HG02678 (cell line): ENCODE measurements at regions not wholly inside any gene's neighbourhood (a gene's known extent, or its start where the extent isn't known, plus 50 kb on each side); places are given as distances from the start of the nearest gene placed in this dataset.

Source experiments
- ATAC-seq: cut with Tn5 transposase; IDR thresholded peaks from one replicate; pipeline ENCODE4 v1.9.1; 2021; ENCODE audit warnings: mild to moderate bottlenecking, moderate library complexity; ENCODE audit not compliant: unreplicated experiment

DNA sequence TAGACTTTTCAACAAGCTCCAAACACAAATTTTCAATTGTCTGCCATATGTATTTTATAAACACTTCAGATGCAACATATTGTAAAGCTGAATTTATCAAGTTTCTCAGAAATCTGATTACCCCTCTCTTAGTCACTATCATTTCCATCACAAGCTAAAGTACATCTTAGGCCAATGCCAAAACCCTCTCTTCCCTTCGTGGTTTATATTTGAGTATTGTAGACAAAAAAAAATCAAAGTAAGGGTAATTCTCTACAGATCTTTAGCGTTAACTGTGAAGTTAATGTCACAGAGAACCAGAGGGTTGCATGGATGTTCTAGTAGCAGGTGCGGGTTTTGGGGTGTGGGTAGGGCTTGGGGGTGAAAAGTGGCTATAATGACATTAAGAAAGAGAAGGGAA is 387.7 kb upstream of the PTGER4 start:
- ATAC-seq: no peak

DNA sequence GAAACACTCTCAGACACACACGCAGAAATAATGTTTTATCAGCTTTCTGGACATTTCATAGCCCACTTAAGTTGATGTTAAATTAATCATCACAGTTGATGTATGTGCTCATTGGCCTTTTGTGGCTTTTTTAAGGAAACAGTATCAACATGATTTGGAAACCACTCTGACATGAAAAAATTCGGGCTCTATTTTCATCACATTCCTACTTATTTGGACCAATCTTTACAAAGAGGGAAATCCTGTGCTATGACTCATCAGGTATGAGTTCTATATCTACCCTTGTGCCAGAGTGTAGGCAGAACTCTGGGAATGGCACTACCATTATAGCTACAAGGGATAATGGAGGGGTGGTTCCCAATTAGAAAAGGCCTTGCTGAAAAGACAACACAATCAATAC is 388.4 kb upstream of the PTGER4 start:
- ATAC-seq: no peak

DNA sequence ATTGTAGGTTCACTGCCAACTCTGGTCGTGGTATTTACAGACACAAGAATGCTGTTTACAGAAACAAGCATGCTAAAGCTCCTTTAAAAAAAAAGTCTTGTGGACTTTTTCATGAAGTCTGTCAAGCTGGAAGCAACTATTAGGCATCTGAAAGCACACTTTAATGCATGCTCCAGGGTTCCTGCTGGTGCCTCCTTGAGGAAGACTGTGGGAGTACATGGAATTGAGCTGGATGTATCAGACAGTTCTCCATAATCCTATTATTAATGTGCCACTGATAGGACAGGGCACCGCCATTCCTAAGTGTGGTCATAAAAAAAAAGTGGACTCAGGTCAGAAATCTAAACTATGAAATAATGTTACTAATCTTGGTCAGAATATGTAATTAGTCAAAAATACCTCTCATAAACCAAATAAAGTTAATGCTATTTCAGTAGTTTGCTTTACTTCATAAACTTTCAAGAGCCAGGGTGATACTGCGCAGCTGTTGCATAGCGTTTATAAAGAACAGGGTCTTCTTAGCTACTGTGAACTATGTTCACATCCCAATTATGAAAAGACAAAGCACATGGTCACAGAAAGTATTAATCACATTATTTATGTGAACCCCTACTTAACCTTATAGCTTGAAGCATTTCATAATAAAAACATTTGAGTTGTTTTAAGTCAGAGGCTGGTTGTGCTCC is 390.8 kb upstream of the PTGER4 start:
- ATAC-seq: no peak

DNA sequence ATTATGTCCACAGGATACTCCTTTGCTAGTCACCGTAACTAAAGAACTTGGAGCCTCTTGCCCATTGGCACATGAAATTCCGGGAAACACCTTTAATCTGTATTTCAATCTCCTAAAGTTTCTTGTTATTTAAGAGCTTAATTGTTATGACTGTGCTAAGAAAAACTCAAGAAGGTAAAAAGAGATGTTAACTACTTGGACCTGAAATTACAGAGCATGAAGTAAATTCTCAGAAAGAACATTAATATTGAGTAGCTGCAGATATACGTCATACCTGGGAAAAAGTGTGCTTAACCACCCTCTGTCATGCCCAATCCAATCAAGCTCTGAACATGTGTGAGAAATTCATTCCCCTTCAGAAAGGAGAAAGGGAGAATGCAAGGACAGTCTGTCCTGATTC is 394.9 kb upstream of the PTGER4 start:
- no peak for ATAC-seq

DNA sequence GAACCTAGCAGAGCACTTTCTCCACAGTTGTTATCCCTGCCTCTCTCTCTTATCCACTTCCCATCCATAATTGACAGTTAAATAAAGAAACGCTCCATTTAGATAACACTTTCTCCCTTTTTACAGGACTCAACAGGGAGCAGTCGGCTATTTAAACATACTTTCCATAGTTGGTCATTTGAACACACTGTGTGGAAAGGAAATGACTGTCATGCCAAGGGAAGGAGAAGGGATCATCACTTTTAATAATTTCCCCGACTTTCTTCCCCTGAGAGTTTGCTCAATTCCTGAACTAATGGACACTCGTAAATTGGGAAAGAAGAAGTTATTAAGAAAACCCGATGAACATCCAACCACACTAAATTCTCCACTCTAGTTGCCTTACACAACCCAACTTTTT is 400.8 kb upstream of the PTGER4 start:
- ATAC-seq: no peak

DNA sequence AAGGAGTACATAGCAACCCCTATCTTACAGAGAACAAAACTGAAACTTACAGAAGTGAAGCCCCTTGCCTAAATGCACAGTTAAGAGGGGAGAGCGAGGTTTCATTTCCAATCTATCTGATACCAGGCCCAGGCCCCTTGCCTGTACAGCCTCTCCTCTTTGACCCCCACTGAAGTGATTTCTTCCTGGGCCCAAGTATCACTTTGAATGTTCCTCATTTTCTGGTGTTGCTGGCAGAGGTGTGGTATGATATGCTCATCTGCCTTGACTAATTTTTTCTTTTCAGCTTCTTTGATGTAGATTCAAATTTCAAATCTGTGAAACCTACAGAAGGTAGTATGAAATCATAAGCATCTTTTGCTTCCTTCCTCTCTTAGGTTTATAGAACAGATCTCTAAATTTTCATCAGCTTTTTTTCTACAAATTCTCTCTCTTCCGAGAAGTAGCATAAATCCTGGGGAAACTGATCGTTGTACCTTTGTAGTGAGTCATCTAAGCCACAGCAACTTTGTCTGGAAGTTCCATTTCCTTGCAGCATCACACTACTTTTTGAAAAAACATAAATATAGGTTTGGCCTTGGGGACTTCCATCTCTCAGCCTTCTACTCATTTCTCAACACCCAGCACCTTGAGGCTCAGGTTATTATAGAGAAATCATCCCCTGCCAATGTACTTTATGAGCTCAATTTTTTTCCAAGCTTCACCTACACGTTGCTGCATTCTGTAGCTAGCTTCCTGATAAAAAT is 402.4 kb upstream of the PTGER4 start:
- peak; percentile 72 for ATAC-seq

DNA sequence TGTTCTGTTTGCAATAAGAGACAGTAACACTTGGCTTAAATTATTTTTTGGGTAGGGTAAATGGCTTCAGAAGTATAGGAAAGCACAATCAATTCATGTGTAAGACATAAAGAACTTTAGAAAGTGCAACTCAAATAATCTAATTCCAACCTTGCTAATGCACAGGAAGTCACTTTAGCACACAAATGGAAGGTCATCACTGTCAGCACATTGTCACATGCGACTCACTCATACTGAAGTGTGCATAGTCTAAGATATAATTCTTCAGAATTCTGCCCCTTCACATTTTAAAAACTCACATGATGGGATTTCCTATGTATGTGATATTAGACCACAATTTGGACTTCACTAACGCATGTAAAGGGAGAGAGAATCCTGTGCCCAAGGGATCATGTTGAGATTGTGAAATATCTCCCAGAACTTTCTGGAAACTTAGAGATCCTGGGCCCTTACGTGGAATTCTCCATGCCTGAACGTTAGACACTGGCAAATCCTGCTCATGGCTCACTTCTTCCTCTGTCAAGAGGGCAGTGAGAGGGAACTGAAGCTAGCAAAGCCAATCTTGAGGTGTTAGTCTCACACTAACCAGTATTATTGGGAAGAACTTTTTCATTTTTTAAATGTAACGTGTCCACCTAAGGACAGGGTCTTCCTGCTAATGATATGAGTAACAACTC is 403.2 kb upstream of the PTGER4 start:
- ATAC-seq: no peak

DNA sequence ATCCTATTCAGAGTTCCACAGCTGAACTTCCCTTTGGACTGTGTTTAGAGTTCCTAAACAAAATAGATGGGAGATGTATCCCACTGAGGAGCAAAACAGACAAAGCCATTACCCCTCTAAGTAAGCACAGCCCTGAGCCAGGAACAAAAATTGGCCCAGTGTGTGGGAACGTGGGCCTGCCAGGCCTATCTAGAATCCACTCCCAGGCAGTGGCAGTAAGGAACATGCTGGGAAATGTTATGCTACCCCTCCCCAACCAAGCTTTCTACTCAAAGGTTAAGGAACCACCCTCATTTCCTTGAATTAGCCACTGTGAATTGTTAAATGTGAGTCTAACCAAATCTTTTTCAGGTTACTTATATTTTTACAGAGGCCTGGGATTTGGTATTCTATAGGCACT is 405.1 kb upstream of the PTGER4 start:
- ATAC-seq: no peak

DNA sequence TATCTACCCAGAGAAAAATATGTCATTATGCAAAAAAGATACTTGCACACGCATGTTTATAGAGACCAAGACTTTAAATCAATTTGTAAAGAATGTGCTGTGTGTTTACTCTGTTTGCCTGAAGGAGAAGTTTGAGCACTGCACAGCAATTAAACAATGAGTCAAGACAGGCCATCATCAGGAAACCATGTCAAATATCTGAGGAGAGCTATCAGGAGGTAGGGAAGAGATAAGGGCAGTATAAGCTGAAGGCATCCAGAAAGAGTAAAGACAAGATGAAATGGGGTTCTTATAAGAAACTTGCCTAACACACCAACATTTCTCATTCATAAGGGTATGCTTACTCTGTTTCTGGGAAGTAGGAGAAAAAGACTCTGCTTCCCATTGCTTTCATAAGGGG is 405.8 kb upstream of the PTGER4 start:
- no peak for ATAC-seq

DNA sequence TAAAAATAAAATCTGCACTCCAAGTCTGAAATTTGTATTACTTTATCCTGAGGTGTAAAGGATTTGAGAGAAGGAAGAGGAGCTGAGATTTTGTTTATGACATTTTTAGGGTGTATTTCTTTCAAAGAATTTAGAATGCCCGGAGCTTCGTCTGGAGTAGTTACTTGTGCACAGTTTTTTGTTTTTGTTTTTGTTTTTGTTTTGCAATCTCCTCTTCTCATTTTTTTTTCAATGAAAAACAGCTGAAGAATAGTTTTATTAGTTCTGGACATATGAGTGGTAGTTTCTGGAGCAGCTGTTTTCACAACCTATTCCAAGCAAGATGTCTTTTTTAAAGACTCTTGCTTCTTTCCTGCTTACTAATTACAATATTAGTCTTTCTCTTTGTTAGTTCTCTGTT is 408.2 kb upstream of the PTGER4 start:
- ATAC-seq: no peak

DNA sequence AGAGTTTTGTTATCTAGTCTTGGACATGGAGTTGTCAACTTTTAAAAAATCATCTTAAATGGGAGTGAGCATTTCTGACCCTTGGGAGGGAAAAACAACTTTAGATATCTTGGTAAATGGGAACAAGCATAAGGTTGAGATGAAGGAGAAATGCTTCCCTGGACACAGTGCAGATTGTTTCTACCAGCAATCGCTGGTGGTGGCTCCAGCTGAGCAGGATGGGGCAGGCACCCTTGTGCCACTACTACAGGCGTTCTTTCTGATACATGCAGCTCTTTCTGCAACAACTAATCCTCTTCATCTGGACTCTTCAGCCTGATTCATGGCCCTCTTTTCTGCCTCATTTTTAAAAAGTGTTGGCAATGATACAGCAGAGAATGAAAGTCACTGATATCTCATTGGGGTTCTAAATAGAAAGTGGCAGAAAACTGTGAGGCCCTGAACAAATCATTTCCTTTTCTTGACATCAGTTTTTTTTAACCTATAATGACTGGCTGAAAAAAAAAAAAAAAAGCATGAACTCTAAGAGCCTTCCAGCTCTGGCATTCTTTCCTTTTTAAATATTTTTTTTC is 409.4 kb upstream of the PTGER4 start:
- ATAC-seq: no peak

DNA sequence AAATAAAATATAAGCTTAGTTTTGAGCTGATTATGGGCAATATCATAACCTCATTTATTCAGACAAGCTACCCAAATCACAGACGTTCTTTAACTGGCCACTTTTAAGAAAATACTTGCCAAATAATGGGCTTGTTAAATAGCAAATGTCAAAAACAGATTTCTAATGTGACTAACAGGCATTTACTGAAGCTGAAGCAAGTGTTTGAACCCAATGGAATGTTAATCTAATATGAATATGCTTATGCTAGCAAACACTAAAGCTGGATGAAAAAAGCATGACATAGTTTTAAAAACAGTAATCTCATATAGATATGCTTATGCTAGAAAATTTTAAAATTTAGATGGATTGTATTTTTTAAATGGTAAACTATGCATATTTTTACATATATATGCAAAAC is 411.6 kb upstream of the PTGER4 start:
- ATAC-seq: no peak

DNA sequence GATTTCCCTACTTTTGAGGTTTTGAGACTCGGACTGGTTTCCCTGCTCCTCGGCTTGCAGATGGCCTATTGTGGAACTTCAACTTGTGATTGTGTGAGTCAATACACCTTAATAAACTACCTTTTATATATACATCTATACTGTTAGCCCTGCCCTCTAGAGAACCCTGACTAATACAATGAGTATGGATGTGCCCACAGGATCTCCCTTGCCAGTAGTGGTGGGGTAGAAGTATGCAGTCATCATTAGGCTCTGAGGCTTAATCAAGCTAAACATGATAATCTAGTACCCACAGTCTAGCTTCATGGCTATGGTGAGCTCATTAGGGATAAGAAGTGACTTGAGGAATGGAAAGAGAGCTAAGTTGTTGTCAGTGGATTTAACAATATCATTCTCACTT is 412.8 kb upstream of the PTGER4 start:
- ATAC-seq: no peak

DNA sequence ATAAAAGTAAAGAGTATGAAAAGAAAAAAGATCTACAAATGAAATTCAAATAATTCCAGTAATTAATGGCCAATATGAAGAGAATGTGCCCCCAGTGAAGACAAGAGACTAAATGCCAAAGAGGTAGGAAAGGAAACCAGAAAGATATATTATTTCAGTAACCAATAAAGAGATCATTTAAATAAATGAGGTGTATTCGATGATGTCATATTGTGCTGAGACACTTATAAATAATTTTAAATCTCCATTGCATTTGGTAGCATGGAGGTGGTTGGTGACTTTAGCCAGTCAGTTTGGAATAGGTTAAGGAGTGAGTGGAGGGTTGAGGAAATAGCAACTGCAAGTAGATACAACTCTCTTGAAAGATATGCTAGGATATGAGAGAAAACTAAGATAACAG is 417.7 kb upstream of the PTGER4 start:
- no peak for ATAC-seq

DNA sequence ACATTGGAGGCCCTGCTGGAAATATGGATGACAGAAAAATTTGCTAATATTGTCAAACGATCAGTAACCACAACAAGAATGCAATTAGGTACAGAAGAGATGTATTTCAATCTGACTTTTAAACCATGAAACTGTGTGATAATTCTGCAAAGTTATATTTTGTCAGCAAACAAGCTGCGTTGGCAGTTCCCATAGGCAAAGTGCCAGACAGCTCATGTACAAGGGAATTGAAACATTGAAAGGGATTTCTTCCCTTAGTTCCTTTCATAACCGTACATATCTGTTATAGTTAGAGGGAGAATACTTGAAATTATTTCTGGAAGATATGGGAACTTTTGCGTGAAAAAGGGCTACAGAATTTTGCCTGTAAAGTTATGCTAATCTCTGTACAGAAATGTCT is 419.4 kb upstream of the PTGER4 start:
- ATAC-seq: no peak

DNA sequence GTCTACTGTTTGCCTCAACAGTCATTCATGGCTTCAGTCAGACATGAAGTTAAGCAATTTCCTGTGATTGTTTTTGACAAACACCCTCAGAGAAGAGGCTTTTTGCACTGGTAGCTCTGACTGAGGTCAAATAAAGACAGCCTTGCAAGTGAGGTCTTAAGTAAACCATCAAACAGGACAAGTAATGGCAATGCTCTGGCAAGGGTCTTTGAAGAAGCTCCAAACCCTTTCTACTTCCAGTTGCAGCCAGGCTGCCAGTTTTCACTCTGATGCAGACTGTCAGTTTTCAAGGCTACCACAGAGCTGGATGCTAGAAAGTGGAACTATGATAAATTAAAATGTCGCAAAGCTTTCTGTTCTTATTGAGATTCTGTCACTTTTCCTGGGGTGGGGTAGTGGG is 421.5 kb upstream of the PTGER4 start:
- no peak for ATAC-seq

DNA sequence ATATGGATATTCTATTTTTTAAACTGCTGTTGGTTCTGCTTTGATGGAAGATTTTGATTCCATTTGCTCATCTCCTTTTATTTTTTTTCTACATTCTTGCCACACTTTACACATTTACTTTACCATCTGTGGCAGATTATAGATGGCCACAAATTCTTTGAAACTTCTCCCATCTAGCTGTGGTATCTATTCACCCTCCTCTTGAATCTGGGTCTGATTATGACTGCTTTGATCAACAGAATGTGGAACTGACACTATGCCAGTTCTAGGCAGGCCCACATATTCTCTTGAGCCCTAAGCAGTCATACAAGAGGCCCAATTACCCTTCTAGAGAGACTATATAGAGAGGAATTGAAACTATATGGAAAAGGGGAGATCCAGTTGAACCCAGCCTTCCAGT is 439.0 kb upstream of the PTGER4 start:
- no peak for ATAC-seq

DNA sequence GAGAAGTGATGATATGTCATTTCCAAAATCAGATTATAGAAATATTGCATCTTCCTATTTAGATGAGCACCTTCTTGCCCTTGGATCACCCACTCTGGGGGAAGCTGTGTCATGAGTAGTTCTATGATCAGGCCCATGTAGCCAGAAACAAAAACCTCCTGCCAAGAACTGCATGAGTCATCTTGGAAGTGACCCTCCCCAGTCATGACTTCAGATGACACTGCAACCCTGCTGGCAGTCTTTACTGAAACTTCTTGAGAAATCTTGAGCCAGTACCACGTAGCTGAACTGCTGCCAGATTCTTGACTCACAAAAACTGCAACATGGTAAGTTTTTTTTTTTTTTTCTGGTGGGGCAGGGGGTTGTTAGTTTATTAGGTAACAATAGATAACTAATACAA is 439.6 kb upstream of the PTGER4 start:
- no peak for ATAC-seq

DNA sequence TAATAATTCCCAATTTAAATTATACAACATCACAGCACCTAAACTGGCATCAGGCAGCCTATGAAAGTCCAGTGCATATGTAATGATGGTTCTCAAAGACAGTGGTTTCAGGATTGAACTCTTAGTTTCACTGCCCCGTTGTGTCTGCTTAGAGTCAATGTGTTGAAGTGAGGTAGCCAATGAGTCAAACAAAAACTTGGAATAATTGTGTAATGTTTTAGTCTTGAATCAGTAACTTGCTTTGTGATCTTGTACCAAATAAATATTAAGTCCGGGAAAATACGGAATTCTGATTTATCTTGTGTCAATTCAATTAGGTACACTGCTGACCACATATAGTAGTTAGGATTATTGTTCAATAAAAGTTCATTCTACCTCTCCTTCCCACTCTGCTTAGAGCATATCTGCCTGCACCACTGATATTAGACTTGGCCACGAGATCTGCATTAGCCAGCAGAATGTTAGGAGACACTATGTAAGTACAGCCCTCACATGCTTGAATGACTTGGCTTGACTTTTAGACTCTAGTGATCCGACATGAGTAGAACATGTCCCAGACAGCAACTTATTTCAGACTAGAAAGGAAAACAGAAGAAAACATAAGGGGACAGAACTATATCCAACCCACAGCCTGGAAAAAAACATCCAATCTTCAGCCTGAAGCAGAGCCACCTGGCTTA is 441.5 kb upstream of the PTGER4 start:
- no peak for ATAC-seq

DNA sequence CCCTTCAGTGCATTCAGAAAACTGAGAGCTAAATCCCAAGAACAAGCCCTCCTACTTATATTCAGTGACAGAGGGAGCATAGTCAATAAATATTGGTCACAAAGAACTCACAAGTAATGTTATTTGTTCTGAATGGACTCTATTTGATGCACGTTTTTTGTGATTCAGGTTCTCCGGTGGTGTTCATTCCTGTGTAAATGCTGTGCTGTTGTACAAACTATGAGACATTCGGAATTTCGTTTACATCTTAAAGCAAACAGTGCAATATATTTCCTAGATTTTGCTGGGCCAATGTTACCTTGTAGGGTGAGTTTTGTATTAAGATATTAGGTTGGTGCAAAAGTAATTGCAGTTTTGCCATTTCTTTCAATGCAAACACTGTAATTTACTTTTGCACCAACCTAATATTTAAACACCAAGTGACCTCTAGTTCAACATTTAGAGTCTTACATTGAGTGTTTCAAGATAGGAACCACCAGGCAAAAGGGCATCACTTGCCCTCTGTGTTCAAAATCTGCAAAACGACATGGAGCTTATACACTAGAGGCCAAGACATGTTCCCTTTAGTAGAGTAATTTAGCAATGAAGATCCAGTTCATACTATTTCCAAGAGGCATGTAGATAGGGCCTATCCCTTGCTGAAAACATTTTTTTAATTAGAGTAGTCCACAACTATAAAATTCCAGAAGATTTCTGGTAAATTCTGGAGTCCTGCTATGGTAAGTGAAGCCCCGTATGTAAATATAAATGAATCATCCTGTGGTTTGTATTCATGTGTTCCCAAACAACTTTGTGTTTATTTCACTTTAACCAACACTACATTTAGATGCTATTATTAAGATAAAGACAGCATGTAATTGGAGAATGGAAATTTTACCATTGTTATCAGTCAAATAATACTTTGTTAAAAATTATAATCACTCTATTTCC is 444.0 kb upstream of the PTGER4 start:
- no peak for ATAC-seq
